H1 (cell line): ENCODE measurements at regions not wholly inside any gene's neighbourhood (a gene's known extent, or its start where the extent isn't known, plus 50 kb on each side); places are given as distances from the start of the nearest gene placed in this dataset.

Experiments used
- CTCF ChIA-PET: fragments of 300-600 bp; sonication (Branson Sonifier 250); formaldehyde crosslinking; loops from one replicate; lab custom pipeline; 2021; ENCODE audit not compliant: partially characterized antibody; lab: Charles Lee
- POLR2A ChIA-PET: fragments of 300-600 bp; sonication (Branson Sonifier 250); formaldehyde crosslinking; loops from one replicate; lab custom pipeline; 2021; ENCODE audit warnings: inconsistent platforms; ENCODE audit not compliant: partially characterized antibody; lab: Charles Lee
- DNase-seq, 2 experiments: peaks; one replicate each; pipeline versions ENCODE4 v3.0.0 to v3.0.0-alpha.2; 2010 to 2022; ENCODE audit warnings: low spot score in 2 of 2, low read depth in 1 of 2, mixed read lengths in 1 of 2
- FAIRE-seq: peaks from 2 replicates; lab custom pipeline; 2011; peaks lifted over from hg19 to GRCh38; lab: Jason Lieb, UNC
- H2AFZ ChIP-seq: 2 replicates; pipeline ENCODE4 v1.8.1; 2012; ENCODE audit warnings: low read length, inconsistent platforms
- H2AK5ac ChIP-seq: 2 replicates; pipeline ENCODE4 v1.6.1; 2013; ENCODE audit warnings: low read depth, low read length
- H2BK120ac ChIP-seq: replicated peaks from 2 replicates; pipeline ENCODE3; 2013; ENCODE audit warnings: low read depth, low read length, inconsistent platforms
- H2BK12ac ChIP-seq: 2 replicates; pipeline ENCODE4 v1.6.1; 2013; ENCODE audit warnings: low read depth, low read length
- H2BK15ac ChIP-seq: 2 replicates; pipeline ENCODE4 v1.6.1; 2013; ENCODE audit warnings: low read length
- H2BK20ac ChIP-seq: 2 replicates; pipeline ENCODE4 v1.6.1; 2013; ENCODE audit warnings: low read length
- H2BK5ac ChIP-seq: 2 replicates; pipeline ENCODE4 v1.6.1; 2013; ENCODE audit warnings: low read depth, low read length
- H3K14ac ChIP-seq: 2 replicates; pipeline ENCODE4 v1.6.1; 2013; ENCODE audit warnings: inconsistent platforms; ENCODE audit not compliant: insufficient read length
- H3K18ac ChIP-seq: 2 replicates; pipeline ENCODE4 v1.6.1; 2013; ENCODE audit warnings: low read length; ENCODE audit errors: extremely low read depth
- H3K23ac ChIP-seq: 2 replicates; pipeline ENCODE4 v1.6.1; 2013; ENCODE audit warnings: inconsistent platforms; ENCODE audit not compliant: insufficient read length
- H3K23me2 ChIP-seq: 2 replicates; pipeline ENCODE4 v1.6.1; 2013; ENCODE audit warnings: low read depth, low read length
- H3K27ac ChIP-seq: 2 replicates; pipeline ENCODE4 v1.6.1; 2011; ENCODE audit warnings: low read depth, low read length, inconsistent platforms
- H3K27me3 ChIP-seq, 4 experiments: replicated peaks in 1 of 4; 1 replicate in 1 of 4; 2 replicates in 3 of 4; pipeline versions ENCODE4 v1.6.1 to v1.8.1; 2011 to 2013; ENCODE audit warnings: low read length in 3 of 4, mild to moderate bottlenecking in 3 of 4, inconsistent platforms in 2 of 4, mixed read lengths in 2 of 4, moderate library complexity in 1 of 4; ENCODE audit not compliant: control insufficient read depth in 3 of 4, insufficient read depth in 3 of 4; ENCODE audit errors: extremely low read depth in 1 of 4
- H3K36me3 ChIP-seq, 4 experiments: 2 replicates each; pipeline versions ENCODE4 v1.6.1 to v1.8.1; 2011 to 2013; ENCODE audit warnings: mild to moderate bottlenecking in 4 of 4, low read length in 3 of 4, moderate library complexity in 2 of 4, control low read depth in 1 of 4, inconsistent platforms in 1 of 4; ENCODE audit not compliant: insufficient read depth in 4 of 4, control insufficient read depth in 2 of 4
- H3K4ac ChIP-seq: replicated peaks from 2 replicates; pipeline ENCODE3; 2013; ENCODE audit warnings: low read length, low read depth, mixed read lengths, inconsistent platforms; ENCODE audit not compliant: insufficient read length
- H3K4me1 ChIP-seq, 4 experiments: replicated peaks in 1 of 4; 1 replicate in 1 of 4; 2 replicates in 3 of 4; pipeline versions ENCODE4 v1.6.1 to v1.8.1; 2011 to 2013; ENCODE audit warnings: low read length in 3 of 4, inconsistent platforms in 2 of 4, mixed read lengths in 1 of 4; ENCODE audit not compliant: insufficient read depth in 4 of 4, control insufficient read depth in 3 of 4
- H3K4me2 ChIP-seq, 2 experiments: 2 replicates each; pipeline versions ENCODE4 v1.6.1 to v1.8.1; 2011 to 2013; ENCODE audit warnings: low read depth in 2 of 2, low read length in 2 of 2, control low read depth in 1 of 2, inconsistent platforms in 1 of 2, mild to moderate bottlenecking in 1 of 2; ENCODE audit not compliant: insufficient read depth in 1 of 2
- H3K4me3 ChIP-seq, 4 experiments: fragments of 200-600, 300-600 bp in 1 of 4; sonication (generic), shearing (Covaris generic), sonication (Bioruptor Twin) in 1 of 4; 2 replicates each; pipeline versions ENCODE4 v1.5.1 to v1.8.1; 2011 to 2016; ENCODE audit warnings: low read length in 4 of 4, low read depth in 3 of 4, control low read depth in 2 of 4, inconsistent platforms in 2 of 4, mild to moderate bottlenecking in 2 of 4, mixed read lengths in 1 of 4, moderate library complexity in 1 of 4; ENCODE audit not compliant: insufficient read depth in 2 of 4; ENCODE audit errors: extremely low read depth in 1 of 4
- H3K56ac ChIP-seq: replicated peaks from 2 replicates; pipeline ENCODE3; 2013; ENCODE audit warnings: low read depth, mild to moderate bottlenecking, mixed read lengths, low read length, inconsistent platforms; ENCODE audit not compliant: insufficient read length
- H3K79me1 ChIP-seq: 2 replicates; pipeline ENCODE4 v1.6.1; 2013; ENCODE audit warnings: low read depth, low read length, control low read depth
- H3K79me2 ChIP-seq, 2 experiments: 2 replicates each; pipeline versions ENCODE4 v1.6.1 to v1.8.1; 2012 to 2013; ENCODE audit warnings: low read length in 2 of 2, mild to moderate bottlenecking in 2 of 2, inconsistent platforms in 1 of 2; ENCODE audit not compliant: insufficient read depth in 2 of 2, control insufficient read depth in 1 of 2
- H3K9ac ChIP-seq, 4 experiments: replicated peaks in 1 of 4; 1 replicate in 1 of 4; 2 replicates in 3 of 4; pipeline versions ENCODE4 v1.6.1 to v1.8.1; 2011 to 2013; ENCODE audit warnings: low read depth in 3 of 4, low read length in 3 of 4, control low read depth in 2 of 4, mild to moderate bottlenecking in 2 of 4, moderate library complexity in 2 of 4, inconsistent platforms in 1 of 4; ENCODE audit errors: extremely low read depth in 1 of 4
- H3K9me3 ChIP-seq, 2 experiments: 2 replicates each; pipeline versions ENCODE4 v1.6.1 to v1.8.1; 2012 to 2013; ENCODE audit warnings: mild to moderate bottlenecking in 2 of 2, moderate library complexity in 2 of 2, control low read depth in 1 of 2, inconsistent platforms in 1 of 2, low read depth in 1 of 2, low read length in 1 of 2, mixed read lengths in 1 of 2; ENCODE audit not compliant: insufficient read depth in 2 of 2
- H4K20me1 ChIP-seq, 2 experiments: replicated peaks in 1 of 2; 2 replicates each; pipeline versions ENCODE3 to v1.8.1; 2011 to 2013; ENCODE audit warnings: inconsistent platforms in 2 of 2, low read length in 2 of 2, mild to moderate bottlenecking in 1 of 2; ENCODE audit not compliant: insufficient read depth in 2 of 2, control insufficient read depth in 1 of 2
- H4K5ac ChIP-seq: 2 replicates; pipeline ENCODE4 v1.6.1; 2013; ENCODE audit warnings: low read length, low read depth, mixed read lengths, inconsistent platforms; ENCODE audit not compliant: insufficient read length
- H4K8ac ChIP-seq: 2 replicates; pipeline ENCODE4 v1.8.0; 2013; ENCODE audit warnings: mild to moderate bottlenecking, moderate library complexity, low read length, inconsistent platforms; ENCODE audit not compliant: insufficient read depth; ENCODE audit errors: extremely low read depth
- H4K91ac ChIP-seq: replicated peaks from 2 replicates; pipeline ENCODE3; 2013; ENCODE audit warnings: low read length, mixed read lengths, inconsistent platforms; ENCODE audit not compliant: insufficient read length
- CEBPB ChIP-seq: IDR thresholded peaks from 2 replicates; pipeline ENCODE4 v1.6.1; 2012; ENCODE audit warnings: low read depth, low read length
- EGR1 ChIP-seq: IDR thresholded peaks from 2 replicates; pipeline ENCODE4 v1.6.1; 2011; ENCODE audit warnings: low read depth, low read length, borderline replicate concordance
- JUND ChIP-seq: IDR thresholded peaks from 2 replicates; pipeline ENCODE4 v1.6.1; 2011; ENCODE audit warnings: mild to moderate bottlenecking, improper control_type of control experiment, low read length
- SIN3A ChIP-seq, 2 experiments: IDR thresholded peaks in 1 of 2; conservative IDR thresholded peaks in 1 of 2; 2 replicates each; pipeline ENCODE4 v1.6.1; 2011 to 2012; ENCODE audit warnings: low read length in 2 of 2, improper control_type of control experiment in 1 of 2, low read depth in 1 of 2, mild to moderate bottlenecking in 1 of 2
- SUZ12 ChIP-seq: fragments of 200-600 bp; sonication (generic); IDR thresholded peaks from 2 replicates; pipeline ENCODE4 v1.6.1; 2012; ENCODE audit warnings: mild to moderate bottlenecking, inconsistent platforms, low read length, moderate library complexity, mixed read lengths
- USF2 ChIP-seq: IDR thresholded peaks from 2 replicates; pipeline ENCODE4 v1.6.1; 2011; ENCODE audit warnings: low read length, improper control_type of control experiment
- WGBS, 2 experiments: shearing (Covaris generic) in 1 of 2; methylation state at CpG; one replicate each; pipeline versions ENCODE4 v1.1.6 to v1.1.7; 2013 to 2015; ENCODE audit warnings: low lambda C conversion rate in 2 of 2, mixed read lengths in 2 of 2, inconsistent platforms in 1 of 2, low coverage in 1 of 2, missing lambda C conversion rate in 1 of 2; ENCODE audit not compliant: insufficient replicate concordance in 2 of 2, insufficient coverage in 1 of 2, insufficient read length in 1 of 2; ENCODE audit errors: extremely low coverage in 1 of 2, missing lambda C conversion rate in 1 of 2; 5-methylcytosine and 5-hydroxymethylcytosine counted together

- no peak overlapping the region for H4K8ac ChIP-seq
- no peak overlapping the region for H3K56ac ChIP-seq
- no peak overlapping the region for H4K91ac ChIP-seq
- no peak overlapping the region for H4K5ac ChIP-seq
- H2AK5ac ChIP-seq = no peak overlapping the region
- no peaks in the 10 kb centered on the region for H3K9me3 ChIP-seq
- H3K4ac ChIP-seq = no peak overlapping the region
- H3K79me2 ChIP-seq = no peaks in the 10 kb centered on the region
- no peaks in the 10 kb centered on the region for H3K4me1 ChIP-seq
- TF ChIP-seq EGR1 (no peak), JUND (no peak), SIN3A (conservative IDR thresholded peaks at IDR 0.05 in 1 of 2, IDR thresholded peaks at IDR 0.05 in 1 of 2; ENCODE audit: low read depth in 1 of 2, low read length in 2 of 2) (no peak), USF2 (no peak), SUZ12 (no peak), CEBPB (peak; percentile 54; the same call in 1 of the 2 replicates)
- H2BK120ac ChIP-seq = no peak overlapping the region
- no peak overlapping the region for H3K4me2 ChIP-seq
- H4K20me1 ChIP-seq = no peaks in the 10 kb centered on the region
- WGBS, 2 experiments = 100% methylated on average over 2 of the region's 2 CpGs; no CpG with 5 or more reads in 1 of the 2 experiments
- H3K14ac ChIP-seq = no peak overlapping the region
- H2BK12ac ChIP-seq = no peak overlapping the region
- no peak for FAIRE-seq
- no peaks in the 10 kb centered on the region for H3K79me1 ChIP-seq
- H2BK20ac ChIP-seq = no peak overlapping the region
- no peak overlapping the region for H2AFZ ChIP-seq
- no peaks in the 10 kb centered on the region for H3K36me3 ChIP-seq
- H3K23ac ChIP-seq = no peak overlapping the region
- ChIA-PET POLR2A (no interaction called here), CTCF (no interaction called here)
- no peak overlapping the region for H2BK5ac ChIP-seq
- no peak overlapping the region for H3K4me3 ChIP-seq
- no peaks in the 10 kb centered on the region for H3K27me3 ChIP-seq
- no peak overlapping the region for H3K9ac ChIP-seq
- DNase-seq = no peak
- no peak overlapping the region for H2BK15ac ChIP-seq
- no peak overlapping the region for H3K27ac ChIP-seq
- H3K18ac ChIP-seq = no peak overlapping the region
- H3K23me2 ChIP-seq = no peaks in the 10 kb centered on the region
Measured at GRCh38 chr14:43674273-43674672, 832.8 kb downstream of the FSCB start.
